ENCODE measurements at regions not wholly inside any gene's neighbourhood (a gene's known extent, or its start where the extent isn't known, plus 50 kb on each side); places are given as distances from the start of the nearest gene placed in this dataset.
"Not testable (repeated sequence)": the region's sequence is repeated elsewhere in the genome, so short reads cannot be mapped to it uniquely, and the experiment has no call there.

- no peak overlapping the region for H3K4me3 ChIP-seq (ENCODE audit: low read depth, low read length)
- no peak for DNase-seq (ENCODE audit: low read depth)
- no peak for TF ChIP-seq CTCF (conservative IDR thresholded peaks at IDR 0.05; ENCODE audit: low read depth, low read length)
Observed at GRCh38 chr12:114506651-114507050, 100.7 kb upstream of the TBX5 start.

GRCh38 chr12:114504311-114504710 is 98.4 kb upstream of the TBX5 start:
- TF ChIP-seq CTCF (conservative IDR thresholded peaks at IDR 0.05; ENCODE audit: low read depth, low read length): no peak
- H3K4me3 ChIP-seq (ENCODE audit: low read depth, low read length): no peak overlapping the region
- DNase-seq (ENCODE audit: low read depth): no peak

GRCh38 chr12:114501474-114501807 is 95.5 kb upstream of the TBX5 start:
- TF ChIP-seq CTCF (conservative IDR thresholded peaks at IDR 0.05; ENCODE audit: low read depth, low read length): no peak
- no peak overlapping the region for H3K4me3 ChIP-seq (ENCODE audit: low read depth, low read length)
- no peak for DNase-seq (ENCODE audit: low read depth)

- no peak for TF ChIP-seq CTCF (conservative IDR thresholded peaks at IDR 0.05; ENCODE audit: low read depth, low read length)
- DNase-seq (ENCODE audit: low read depth): no peak
- no peak overlapping the region for H3K4me3 ChIP-seq (ENCODE audit: low read depth, low read length)
Observed at GRCh38 chr12:114500775-114501473, 95.0 kb upstream of the TBX5 start.

- no peak for TF ChIP-seq CTCF (conservative IDR thresholded peaks at IDR 0.05; ENCODE audit: low read depth, low read length)
- DNase-seq (ENCODE audit: low read depth): no peak
- H3K4me3 ChIP-seq (ENCODE audit: low read depth, low read length): no peak overlapping the region
Observed at GRCh38 chr12:114500131-114500530, 94.2 kb upstream of the TBX5 start.

- no peak for TF ChIP-seq CTCF (conservative IDR thresholded peaks at IDR 0.05; ENCODE audit: low read depth, low read length)
- no peak for DNase-seq (ENCODE audit: low read depth)
Observed at GRCh38 chr12:114499338-114499737, 93.4 kb upstream of the TBX5 start.

GRCh38 chr12:114491916-114492315 is 86.0 kb upstream of the TBX5 start:
- DNase-seq (ENCODE audit: low read depth): no peak
- TF ChIP-seq CTCF (conservative IDR thresholded peaks at IDR 0.05; ENCODE audit: low read depth, low read length): no peak

More at GRCh38 chr12:114499338-114499737, 93.4 kb upstream of the TBX5 start:
- no peak overlapping the region for H3K4me3 ChIP-seq (ENCODE audit: low read depth, low read length)

GRCh38 chr12:114484822-114485459 is 79.0 kb upstream of the TBX5 start:
- H3K4me3 ChIP-seq (ENCODE audit: low read depth, low read length); DNase-seq (ENCODE audit: low read depth): not testable (repeated sequence)

More at GRCh38 chr12:114491916-114492315, 86.0 kb upstream of the TBX5 start:
- H3K4me3 ChIP-seq (ENCODE audit: low read depth, low read length): no peak overlapping the region
